ENCODE measurements at regions not wholly inside any gene's neighbourhood (a gene's known extent, or its start where the extent isn't known, plus 50 kb on each side); places are given as distances from the start of the nearest gene placed in this dataset.

GRCh38 chr1:17877316-17877715 lies 122.2 kb downstream of the ACTL8 start:
- TF ChIP-seq CTCF (IDR thresholded peaks at IDR 0.05; ENCODE audit: low read depth, low read length, missing control alignments), result no peak
- H3K27me3 ChIP-seq (replicated peaks), result no peaks in the 10 kb centered on the region
- in situ Hi-C loops (cut with HindIII; ENCODE audit: low pct_ligation_motif_present, low sequenced_read_pairs), result no loop called here
- H3K36me3 ChIP-seq (replicated peaks), result no peaks in the 10 kb centered on the region
- no peak for DNase-seq
- no peak overlapping the region for H3K27ac ChIP-seq
- H3K4me3 ChIP-seq (ENCODE audit: low read depth, low read length), result no peak overlapping the region

GRCh38 chr1:17877896-17878295 lies 122.8 kb downstream of the ACTL8 start:
- TF ChIP-seq CTCF (IDR thresholded peaks at IDR 0.05; ENCODE audit: low read depth, low read length, missing control alignments), result no peak
- Histone ChIP-seq H3K4me3 (ENCODE audit: low read depth, low read length) (no peak overlapping the region), H3K27me3 (replicated peaks) (no peaks in the 10 kb centered on the region), H3K27ac (no peak overlapping the region), H3K36me3 (replicated peaks) (no peaks in the 10 kb centered on the region)
- in situ Hi-C loops (cut with HindIII; ENCODE audit: low pct_ligation_motif_present, low sequenced_read_pairs), result no loop called here
- DNase-seq, result no peak

- TF ChIP-seq CTCF (IDR thresholded peaks at IDR 0.05; ENCODE audit: low read depth, low read length, missing control alignments), result no peak
- Histone ChIP-seq H3K27ac (no peak overlapping the region), H3K36me3 (replicated peaks) (no peaks in the 10 kb centered on the region), H3K27me3 (replicated peaks) (no peaks in the 10 kb centered on the region), H3K4me3 (ENCODE audit: low read depth, low read length) (no peak overlapping the region)
- in situ Hi-C loops (cut with HindIII; ENCODE audit: low pct_ligation_motif_present, low sequenced_read_pairs), result no loop called here
- DNase-seq, result no peak
These were observed 123.7 kb downstream of the ACTL8 start for GRCh38 chr1:17878837-17879236.

- in situ Hi-C loops (cut with HindIII; ENCODE audit: low pct_ligation_motif_present, low sequenced_read_pairs), result no loop called here
- TF ChIP-seq CTCF (IDR thresholded peaks at IDR 0.05; ENCODE audit: low read depth, low read length, missing control alignments), result no peak
- Histone ChIP-seq H3K27ac (no peak overlapping the region), H3K27me3 (replicated peaks) (no peaks in the 10 kb centered on the region), H3K4me3 (ENCODE audit: low read depth, low read length) (no peak overlapping the region), H3K36me3 (replicated peaks) (no peaks in the 10 kb centered on the region)
- DNase-seq, result no peak
These were observed 125.3 kb downstream of the ACTL8 start for GRCh38 chr1:17880449-17880848.

- no peak overlapping the region for H3K4me3 ChIP-seq (ENCODE audit: low read depth, low read length)
- H3K36me3 ChIP-seq (replicated peaks), result no peaks in the 10 kb centered on the region
- in situ Hi-C loops (cut with HindIII; ENCODE audit: low pct_ligation_motif_present, low sequenced_read_pairs), result no loop called here
- DNase-seq, result no peak
- no peak overlapping the region for H3K27ac ChIP-seq
- H3K27me3 ChIP-seq (replicated peaks), result no peaks in the 10 kb centered on the region
- TF ChIP-seq CTCF (IDR thresholded peaks at IDR 0.05; ENCODE audit: low read depth, low read length, missing control alignments), result peak; percentile 25
These were observed 126.6 kb downstream of the ACTL8 start for GRCh38 chr1:17881761-17882160.

GRCh38 chr1:17883136-17883535 lies 128.0 kb downstream of the ACTL8 start:
- H3K4me3 ChIP-seq (ENCODE audit: low read depth, low read length), result no peak overlapping the region
- no peaks in the 10 kb centered on the region for H3K36me3 ChIP-seq (replicated peaks)
- H3K27ac ChIP-seq, result no peak overlapping the region
- no peak for TF ChIP-seq CTCF (IDR thresholded peaks at IDR 0.05; ENCODE audit: low read depth, low read length, missing control alignments)
- in situ Hi-C loops (cut with HindIII; ENCODE audit: low pct_ligation_motif_present, low sequenced_read_pairs), result no loop called here
- no peaks in the 10 kb centered on the region for H3K27me3 ChIP-seq (replicated peaks)
- DNase-seq, result no peak

Data from brain microvascular endothelial cell (primary cell).